CD4-positive, alpha-beta T cell (primary cell): ENCODE measurements at regions not wholly inside any gene's neighbourhood (a gene's known extent, or its start where the extent isn't known, plus 50 kb on each side); places are given as distances from the start of the nearest gene placed in this dataset.

Experiments
- ATAC-seq: fragments of 200-7000 bp; cut with Tn5 transposase; one replicate; pipeline ENCODE4 v1.10.0; 2022; ENCODE audit warnings: mild to moderate bottlenecking; ENCODE audit not compliant: poor library complexity
- CTCF ChIA-PET: fragments of 350-600 bp; sonication (Branson Sonifier 250); formaldehyde crosslinking; loops from one replicate; lab custom pipeline; 2021; ENCODE audit warnings: antibody characterized with exemption, inconsistent platforms; lab: Charles Lee
- POLR2A ChIA-PET: fragments of 350-600 bp; sonication (Branson Sonifier 250); formaldehyde crosslinking; loops from one replicate; lab custom pipeline; 2021; ENCODE audit warnings: antibody characterized with exemption, inconsistent platforms; lab: Charles Lee
- DNase-seq, 14 experiments: peaks; one replicate each; pipeline ENCODE4 v3.0.0-alpha.2; 2013 to 2020; ENCODE audit warnings: mixed read lengths in 2 of 14
- H3K27ac ChIP-seq, 2 donors: one replicate each; pipeline versions ENCODE4 v1.5.1 to v1.7.0; 2013; ENCODE audit warnings: low read length in 2 of 2, low read depth in 1 of 2, mild to moderate bottlenecking in 1 of 2
- H3K27me3 ChIP-seq, 2 experiments: 1 replicate in 1 of 2; 2 replicates in 1 of 2; pipeline versions ENCODE4 v1.6.1 to v1.7.0; 2013; ENCODE audit warnings: low read length in 2 of 2, control low read depth in 1 of 2, mild to moderate bottlenecking in 1 of 2, moderate library complexity in 1 of 2; ENCODE audit not compliant: insufficient read depth in 2 of 2, control insufficient read depth in 1 of 2
- H3K36me3 ChIP-seq: one replicate; pipeline ENCODE4 v1.6.1; 2013; ENCODE audit warnings: low read length, control low read depth; ENCODE audit not compliant: insufficient read depth
- H3K4me1 ChIP-seq: one replicate; pipeline ENCODE4 v1.6.1; 2013; ENCODE audit warnings: low read length, control low read depth; ENCODE audit not compliant: insufficient read depth
- H3K4me3 ChIP-seq: one replicate; pipeline ENCODE4 v1.5.1; 2013; ENCODE audit warnings: mild to moderate bottlenecking, low read length, moderate library complexity
- H3K9me3 ChIP-seq, 2 experiments: 1 replicate in 1 of 2; 2 replicates in 1 of 2; pipeline versions ENCODE4 v1.6.1 to v1.7.0; 2013; ENCODE audit warnings: low read length in 2 of 2, mild to moderate bottlenecking in 2 of 2, control low read depth in 1 of 2, moderate library complexity in 1 of 2; ENCODE audit not compliant: control insufficient read depth in 1 of 2, insufficient read depth in 1 of 2
- H3K27ac Mint-ChIP-seq: one replicate; pipeline ENCODE4 v1.8.0; 2020; ENCODE audit warnings: mixed read lengths
- H3K27me3 Mint-ChIP-seq: one replicate; pipeline ENCODE4 v1.8.0; 2021; ENCODE audit warnings: mixed read lengths
- H3K36me3 Mint-ChIP-seq: one replicate; pipeline ENCODE4 v1.8.0; 2021; ENCODE audit warnings: low read depth, mixed read lengths
- H3K4me1 Mint-ChIP-seq: one replicate; pipeline ENCODE4 v1.8.0; 2021; ENCODE audit warnings: low read depth, mixed read lengths
- H3K4me3 Mint-ChIP-seq: one replicate; pipeline ENCODE4 v1.8.0; 2020; ENCODE audit warnings: mild to moderate bottlenecking, mixed read lengths
- H3K9me3 Mint-ChIP-seq: one replicate; pipeline ENCODE4 v1.8.0; 2020; ENCODE audit warnings: mixed read lengths
- CTCF ChIP-seq: fragments of 200-600 bp; IDR thresholded peaks from one replicate; pipeline ENCODE4 v1.8.0; 2022; ENCODE audit warnings: antibody characterized with exemption, mild to moderate bottlenecking
- intact Hi-C, 2 experiments: fragments of 100-400 bp; cut with DNase I in 1 of 2; cut with micrococcal nuclease in 1 of 2; formaldehyde crosslinking; loops; one replicate each; pipeline versions ENCODE4 v1.15.1 to v1.9.0; 2023 to 2025; cut with DNase I, micrococcal nuclease

- Histone ChIP-seq H3K36me3 (no peaks in the 10 kb centered on the region), H3K27ac (no peak overlapping the region), H3K4me3 (no peak overlapping the region), H3K9me3 (peaks cover 0 to 6% of the 10 kb centered on the region in 2 experiments), H3K27me3 (no peaks in the 10 kb centered on the region), H3K4me1 (no peaks in the 10 kb centered on the region)
- Mint-ChIP-seq H3K36me3 (no peaks in the 10 kb centered on the region), H3K4me1 (no peaks in the 10 kb centered on the region), H3K4me3 (no peak overlapping the region), H3K27ac (no peak overlapping the region), H3K9me3 (no peaks in the 10 kb centered on the region), H3K27me3 (no peaks in the 10 kb centered on the region)
- no peak for ATAC-seq
- intact Hi-C loops, result no loop called here
- DNase-seq, result no peak
- CTCF ChIA-PET, result no interaction called here
- TF ChIP-seq CTCF, result no peak
- POLR2A ChIA-PET, result no interaction called here
Observed at GRCh38 chr2:21819454-21819853, 695.7 kb downstream of the TDRD15 start.

GRCh38 chr2:21820271-21820670 lies 696.5 kb downstream of the TDRD15 start:
- H3K9me3 Mint-ChIP-seq, result no peaks in the 10 kb centered on the region

GRCh38 chr2:21821672-21822227 lies 698.0 kb downstream of the TDRD15 start:
- H3K4me1 Mint-ChIP-seq, result no peaks in the 10 kb centered on the region
- POLR2A ChIA-PET, result no interaction called here
- no peak overlapping the region for H3K27ac ChIP-seq

More at GRCh38 chr2:21820271-21820670, 696.5 kb downstream of the TDRD15 start:
- H3K27me3 ChIP-seq, result no peaks in the 10 kb centered on the region
- no peaks in the 10 kb centered on the region for H3K4me1 ChIP-seq
- no peaks in the 10 kb centered on the region for H3K36me3 Mint-ChIP-seq
- DNase-seq (no peak), ATAC-seq (no peak)
- POLR2A ChIA-PET, result no interaction called here
- no peaks in the 10 kb centered on the region for H3K4me1 Mint-ChIP-seq
- no peak overlapping the region for H3K27ac Mint-ChIP-seq
- TF ChIP-seq CTCF, result no peak
- H3K36me3 ChIP-seq, result no peaks in the 10 kb centered on the region
- intact Hi-C loops, result no loop called here
- no peak overlapping the region for H3K27ac ChIP-seq
- CTCF ChIA-PET, result no interaction called here
- peaks cover 0 to 6% of the 10 kb centered on the region in 2 experiments for H3K9me3 ChIP-seq
- H3K27me3 Mint-ChIP-seq, result no peaks in the 10 kb centered on the region
- H3K4me3 ChIP-seq, result no peak overlapping the region
- no peak overlapping the region for H3K4me3 Mint-ChIP-seq

More at GRCh38 chr2:21821672-21822227, 698.0 kb downstream of the TDRD15 start:
- peaks cover 0 to 6% of the 10 kb centered on the region in 2 experiments for H3K9me3 ChIP-seq
- no peak for ATAC-seq
- no peak overlapping the region for H3K4me3 ChIP-seq
- Mint-ChIP-seq H3K4me3 (no peak overlapping the region), H3K27me3 (no peaks in the 10 kb centered on the region), H3K27ac (no peak overlapping the region), H3K9me3 (no peaks in the 10 kb centered on the region), H3K36me3 (no peaks in the 10 kb centered on the region)
- CTCF ChIA-PET, result no interaction called here
- intact Hi-C loops, result no loop called here
- TF ChIP-seq CTCF, result no peak
- H3K27me3 ChIP-seq, result no peaks in the 10 kb centered on the region
- no peaks in the 10 kb centered on the region for H3K36me3 ChIP-seq
- DNase-seq, result no peak
- no peaks in the 10 kb centered on the region for H3K4me1 ChIP-seq
